Suppressor macrophage treated with lipopolysaccharide for 1 hour (primary cell): ENCODE measurements at regions not wholly inside any gene's neighbourhood (a gene's known extent, or its start where the extent isn't known, plus 50 kb on each side); places are given as distances from the start of the nearest gene placed in this dataset.
A peak's percentile ranks its signal among the peaks of the same experiment; 100 is the strongest.

Experiments used
- DNase-seq, 3 donors: peaks; one replicate each; pipeline ENCODE4 v3.0.0-alpha.2; 2020 to 2022

DNA sequence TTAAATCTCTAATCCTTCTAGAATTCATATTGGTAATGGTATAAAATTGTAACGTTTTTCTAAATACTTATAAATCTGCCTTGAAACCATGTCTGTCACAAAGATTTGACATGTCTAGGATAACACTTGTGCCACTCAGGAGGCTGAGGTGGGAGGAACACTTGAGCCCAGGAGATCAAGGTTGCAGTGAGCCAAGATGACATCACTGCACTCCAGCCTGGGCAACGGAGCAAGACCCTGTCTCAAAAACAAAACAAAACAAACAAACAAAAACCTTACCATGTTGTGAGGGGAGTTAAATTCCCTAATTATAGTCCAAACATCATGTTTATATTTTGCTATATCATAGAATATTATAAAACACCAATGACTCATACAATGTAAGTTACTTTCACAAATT lies 317.5 kb upstream of the SOX5 start:
- DNase-seq, result no peak

DNA sequence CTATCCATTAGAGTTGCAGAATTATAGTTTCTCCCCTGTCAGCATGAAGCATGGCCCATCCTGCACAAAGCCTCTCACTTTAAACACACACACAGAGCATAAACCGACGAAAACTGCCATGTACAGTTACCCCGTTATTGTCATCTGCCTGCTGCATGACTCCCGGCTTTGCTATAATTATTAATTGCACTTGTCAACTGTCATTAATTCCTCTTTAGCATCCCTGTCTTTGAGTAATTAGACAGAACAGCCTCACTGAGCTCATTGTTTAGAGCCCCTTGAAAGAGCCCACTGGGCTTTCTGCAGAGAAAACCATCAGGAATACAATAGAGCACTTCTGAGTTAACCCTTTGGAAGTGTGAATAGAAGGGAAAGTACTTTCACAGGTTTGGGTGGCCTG lies 307.2 kb upstream of the SOX5 start:
- DNase-seq, result no peak

DNA sequence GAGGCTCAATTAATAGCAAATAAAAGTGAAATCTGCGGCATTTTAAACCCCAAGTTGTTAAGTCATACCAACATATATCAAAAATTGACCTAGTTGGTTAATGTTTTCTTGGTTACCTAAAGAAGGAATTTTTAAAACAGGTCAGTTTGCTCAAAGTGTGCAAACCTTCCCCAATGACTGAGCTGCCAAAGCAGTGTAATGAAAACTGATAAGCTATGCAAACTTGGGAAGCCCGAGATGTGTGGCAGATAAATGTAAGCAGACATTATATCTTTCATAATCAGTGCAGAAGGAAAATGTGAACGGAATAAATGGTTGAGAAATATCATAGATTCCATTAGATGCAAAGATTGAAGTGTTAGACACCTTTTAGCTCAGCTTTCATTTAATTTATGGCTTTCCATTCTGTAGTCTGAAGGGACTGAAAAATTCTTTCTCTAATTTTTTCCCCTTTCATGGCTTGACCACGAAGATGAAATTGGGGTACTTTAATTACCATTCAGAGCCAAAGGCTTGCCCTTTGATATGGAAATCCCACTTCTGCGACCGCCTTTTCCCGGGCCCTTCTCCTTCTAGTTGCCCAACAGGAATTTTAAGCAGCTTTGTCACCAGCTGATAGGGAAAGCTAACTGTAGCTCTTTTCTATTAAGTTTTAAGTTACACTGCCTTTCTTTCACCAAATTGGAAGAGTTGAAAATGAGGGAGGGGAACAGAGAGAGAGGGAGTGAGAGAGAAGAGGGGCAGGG lies 306.6 kb upstream of the SOX5 start:
- no peak for DNase-seq

DNA sequence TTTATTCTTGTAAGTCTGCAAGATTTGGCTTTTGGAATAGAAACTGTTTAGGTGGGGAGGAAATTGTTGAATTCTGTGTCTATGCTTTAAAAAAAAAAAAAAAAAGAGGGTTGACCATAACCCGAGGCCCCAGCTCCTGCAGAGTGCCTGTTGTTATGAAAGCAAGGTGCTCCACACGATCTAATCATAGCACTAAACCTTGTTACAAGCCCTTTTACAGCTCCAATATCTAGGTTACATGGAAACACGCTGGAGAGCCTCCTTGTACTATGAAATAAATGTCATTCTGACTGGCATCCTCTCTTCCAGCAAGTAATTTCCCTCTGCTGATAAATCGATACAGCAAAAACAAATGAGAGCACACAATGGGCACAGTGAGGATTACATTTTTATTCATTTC lies 303.1 kb upstream of the SOX5 start:
- no peak for DNase-seq

DNA sequence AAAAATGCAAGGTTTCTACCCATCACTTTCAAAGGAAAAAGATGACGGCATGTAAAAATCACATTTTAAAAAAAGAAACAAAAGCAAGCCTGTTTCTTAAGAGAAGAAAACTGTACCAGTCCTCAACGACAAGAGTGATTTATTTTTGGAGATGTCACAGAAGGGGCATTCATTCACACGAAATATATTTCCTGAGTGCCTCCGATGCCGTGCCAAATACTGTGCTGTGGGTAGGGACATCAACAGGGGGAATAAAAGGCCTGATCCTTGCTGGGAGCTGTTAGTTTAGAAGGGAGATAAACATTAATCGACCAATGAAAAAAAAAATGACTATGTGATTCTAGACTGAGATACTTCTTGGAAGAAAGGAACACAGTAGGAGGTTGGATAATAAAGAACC lies 297.5 kb upstream of the SOX5 start:
- DNase-seq, result no peak

DNA sequence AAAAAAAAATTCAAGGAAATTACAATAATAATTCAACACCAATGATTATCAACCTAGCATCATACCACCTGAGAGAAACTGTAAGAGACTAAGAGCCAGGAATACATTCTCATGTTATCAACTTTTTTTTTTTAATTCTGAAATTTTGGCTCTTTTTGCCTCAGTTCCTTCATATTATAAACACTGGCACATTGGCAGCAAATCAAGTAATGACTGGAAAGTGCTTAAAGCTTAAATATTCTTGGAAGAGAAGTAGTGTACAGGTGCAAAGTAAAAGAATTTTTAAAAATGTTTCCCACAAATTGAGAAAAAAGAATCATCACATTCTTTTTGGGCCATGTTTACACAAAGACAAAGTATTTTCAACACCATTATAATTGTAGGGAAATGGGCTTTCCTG lies 296.9 kb upstream of the SOX5 start:
- no peak for DNase-seq

DNA sequence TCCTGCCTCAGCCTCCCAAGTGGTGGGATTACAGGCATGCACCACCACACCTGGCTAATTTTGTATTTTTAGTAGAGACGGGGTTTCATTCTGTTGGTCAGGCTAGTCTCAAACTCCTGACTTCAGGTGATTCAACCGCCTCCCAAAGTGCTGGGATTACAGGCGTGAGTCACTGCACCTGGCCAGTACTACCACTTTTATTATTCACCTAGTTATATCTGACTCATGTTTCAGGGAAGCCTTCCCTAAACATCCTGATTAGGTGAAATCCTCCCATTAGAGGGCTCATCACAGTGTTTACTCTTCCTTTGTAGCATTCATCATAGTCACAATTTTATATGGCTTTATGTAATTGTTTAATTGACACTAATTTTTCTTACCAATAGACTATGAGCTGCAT lies 295.3 kb upstream of the SOX5 start:
- no peak for DNase-seq

DNA sequence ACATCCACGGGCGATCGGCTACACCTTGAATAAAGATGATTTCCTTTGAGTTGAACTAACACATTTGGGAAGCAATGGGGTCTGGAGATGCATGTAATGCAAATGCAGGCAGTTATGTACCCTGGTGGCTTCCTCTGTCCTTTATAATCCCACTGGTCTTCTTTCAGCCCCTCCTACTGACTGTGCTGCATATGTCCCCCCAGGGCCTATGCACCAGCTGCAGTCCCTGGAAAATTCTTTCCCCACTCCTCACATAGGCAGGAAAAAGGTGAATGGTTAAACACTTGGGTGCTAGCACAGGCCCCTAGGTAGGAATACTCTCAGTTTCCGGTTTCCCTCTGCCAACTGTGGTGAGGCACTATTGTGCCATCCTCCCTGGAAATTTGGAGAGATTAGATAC lies 294.8 kb upstream of the SOX5 start:
- DNase-seq, result no peak

DNA sequence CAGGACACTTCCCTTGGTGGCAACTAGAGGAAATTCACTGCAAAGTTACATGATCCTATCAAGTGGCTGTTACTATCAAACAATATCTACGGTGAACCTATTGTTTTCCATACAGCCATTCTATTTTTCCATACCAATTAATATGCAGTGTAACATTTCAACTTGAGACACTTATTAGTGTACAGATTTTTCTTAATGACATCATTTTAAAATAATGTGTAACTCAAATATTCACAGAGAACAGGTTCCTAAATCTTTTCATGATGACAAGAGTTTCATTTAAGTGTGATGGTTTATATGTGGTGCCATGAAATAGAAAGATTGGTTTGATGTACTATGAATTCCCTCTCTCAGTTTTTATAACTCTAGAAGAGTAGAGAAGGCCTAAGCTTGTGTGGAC lies 291.2 kb upstream of the SOX5 start:
- DNase-seq, result no peak

DNA sequence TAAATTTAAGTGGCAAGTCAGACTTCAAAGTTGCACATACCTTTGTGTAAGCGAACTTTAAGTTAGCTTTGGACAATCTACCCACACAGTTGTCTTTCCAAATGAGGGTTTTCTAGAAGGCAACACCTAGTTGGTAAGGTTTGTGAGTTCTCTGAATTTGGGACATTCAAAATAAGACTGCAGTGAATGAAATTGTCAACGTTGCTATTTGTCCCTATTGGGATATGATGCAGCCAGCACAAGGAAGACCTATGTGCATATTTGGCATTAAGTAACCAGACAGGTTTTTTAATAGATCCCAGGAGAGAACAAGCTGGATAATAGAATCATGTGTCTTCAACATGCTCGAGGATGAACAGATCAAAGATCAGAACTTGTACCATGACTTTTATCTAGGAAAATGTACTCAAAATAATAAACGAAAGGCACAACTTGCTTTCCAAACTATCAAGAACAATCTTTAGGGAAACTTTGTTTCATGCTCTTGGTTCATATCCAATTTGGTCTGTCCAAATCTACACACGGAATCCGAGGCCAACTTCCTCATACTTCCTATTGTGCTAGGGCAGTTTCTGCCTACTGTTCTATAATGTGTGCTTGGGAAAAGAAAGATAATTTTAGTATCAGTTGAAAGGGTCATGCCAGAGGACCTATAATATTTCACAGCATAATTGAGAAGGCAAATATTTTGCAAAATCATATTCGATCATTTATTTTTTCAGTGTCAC lies 284.2 kb upstream of the SOX5 start:
- no peak for DNase-seq

DNA sequence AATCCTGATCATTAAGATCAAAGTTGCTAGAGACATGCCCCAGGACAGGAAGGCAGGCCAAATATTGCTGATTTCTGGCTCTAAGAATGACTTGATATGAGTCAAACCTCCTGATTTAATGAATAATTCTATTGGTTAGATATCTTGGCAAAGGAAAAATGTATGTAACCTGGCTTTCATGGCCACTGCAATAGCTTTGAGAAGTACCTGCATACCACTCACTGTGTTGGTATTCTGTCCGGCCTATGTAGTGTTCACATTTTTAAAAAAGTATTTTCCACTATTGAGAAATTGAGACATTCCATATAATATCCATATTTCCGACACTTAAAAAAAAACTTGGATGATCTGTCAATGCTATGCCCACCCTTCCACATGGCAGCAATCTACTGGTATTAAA lies 283.1 kb upstream of the SOX5 start:
- DNase-seq, result no peak

DNA sequence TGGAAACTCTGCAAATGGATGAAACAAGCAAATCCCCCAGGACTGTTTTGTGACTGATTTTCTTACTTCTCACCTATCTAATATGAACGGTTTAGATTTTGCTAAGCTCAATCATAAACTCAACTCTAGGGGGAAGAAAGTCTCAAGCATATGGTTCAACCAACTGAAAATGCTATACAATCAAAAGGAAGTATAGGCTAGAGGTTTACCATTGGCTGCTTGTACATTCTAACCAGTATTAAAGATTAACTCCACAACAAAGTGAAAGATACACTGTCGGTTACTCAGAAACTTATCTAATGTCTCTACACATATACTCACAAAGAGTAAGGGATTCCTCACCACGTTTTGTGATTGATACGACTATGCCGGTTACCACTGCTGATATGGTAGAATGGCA lies 281.8 kb upstream of the SOX5 start:
- no peak for DNase-seq

DNA sequence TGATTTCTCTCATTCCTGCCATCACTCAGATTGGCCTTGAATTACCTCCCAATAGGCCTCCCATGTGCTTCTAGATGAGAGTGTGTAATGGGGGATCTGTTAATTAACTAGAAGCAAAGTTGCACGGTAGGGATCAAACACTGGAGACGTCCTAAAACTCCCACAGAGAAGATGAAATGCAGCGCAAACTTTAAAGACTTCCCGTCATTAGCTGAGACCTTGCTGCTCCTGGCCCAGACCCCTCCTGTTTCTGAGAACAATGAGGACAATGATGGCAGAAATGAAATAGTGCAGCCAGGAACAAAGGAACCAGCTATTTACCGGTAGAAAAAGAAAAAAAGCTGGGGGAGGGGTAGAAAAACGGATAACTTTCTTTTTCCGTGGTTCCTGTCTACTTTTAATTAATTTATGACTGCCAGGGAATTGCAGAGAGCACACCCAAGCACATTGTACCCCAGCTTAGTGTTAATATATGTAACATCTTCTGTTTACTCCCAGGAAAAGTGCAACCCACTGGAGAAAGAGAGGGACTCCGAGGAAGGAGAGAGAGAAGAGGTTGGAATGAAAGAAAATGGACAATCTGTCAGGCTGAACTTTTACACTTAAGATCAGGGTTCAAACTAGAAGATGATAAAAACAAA lies 280.7 kb upstream of the SOX5 start:
- DNase-seq, result no peak

DNA sequence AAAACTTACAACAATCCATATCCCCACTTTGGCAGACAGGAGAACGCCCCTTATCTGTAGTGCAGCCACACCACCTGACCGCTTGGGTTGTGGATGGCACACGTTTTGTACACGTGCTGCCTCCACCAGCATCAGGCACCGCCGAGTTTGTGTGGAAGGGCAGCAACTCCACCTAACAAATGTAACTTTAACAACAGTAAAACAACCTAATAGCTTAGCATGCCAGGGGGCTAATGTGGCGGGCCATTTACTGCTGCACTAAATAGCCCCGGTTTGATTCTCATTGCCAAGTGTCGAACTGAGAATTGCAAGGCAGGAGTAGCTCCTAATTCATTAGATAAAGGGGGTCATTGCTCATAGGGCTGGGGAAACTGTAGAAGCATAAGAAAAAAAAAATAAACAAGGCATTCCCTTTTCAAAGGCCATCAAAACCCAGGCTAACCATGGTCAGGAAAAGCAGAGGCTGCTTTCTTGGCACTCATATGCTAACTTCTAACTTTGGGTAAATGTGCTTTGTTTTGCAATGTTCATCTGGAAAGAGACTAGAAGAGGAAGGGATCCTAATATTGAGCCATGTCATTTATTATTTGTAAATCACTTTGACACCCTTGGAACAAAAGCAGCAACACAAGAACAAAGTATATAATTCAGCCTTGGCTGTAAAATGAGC lies 279.7 kb upstream of the SOX5 start:
- DNase-seq, result no peak

DNA sequence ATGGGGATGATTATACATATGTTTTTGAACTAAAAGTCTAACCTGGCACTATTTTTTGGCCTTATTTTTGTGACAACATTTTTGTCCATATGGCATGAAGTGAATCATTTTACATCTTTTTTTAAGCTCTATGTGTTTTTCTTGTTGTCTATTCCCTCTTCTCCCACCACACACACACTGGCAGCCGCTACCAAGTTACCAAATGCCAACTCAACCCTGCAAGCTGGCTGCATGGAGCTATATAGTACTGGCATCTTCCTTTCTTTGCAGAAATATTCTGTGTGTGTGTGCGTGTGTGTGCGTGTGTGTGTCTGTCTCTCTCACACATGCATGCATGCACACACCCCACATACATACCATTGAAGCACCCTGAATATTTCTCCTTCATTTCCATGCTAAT lies 278.9 kb upstream of the SOX5 start:
- no peak for DNase-seq

DNA sequence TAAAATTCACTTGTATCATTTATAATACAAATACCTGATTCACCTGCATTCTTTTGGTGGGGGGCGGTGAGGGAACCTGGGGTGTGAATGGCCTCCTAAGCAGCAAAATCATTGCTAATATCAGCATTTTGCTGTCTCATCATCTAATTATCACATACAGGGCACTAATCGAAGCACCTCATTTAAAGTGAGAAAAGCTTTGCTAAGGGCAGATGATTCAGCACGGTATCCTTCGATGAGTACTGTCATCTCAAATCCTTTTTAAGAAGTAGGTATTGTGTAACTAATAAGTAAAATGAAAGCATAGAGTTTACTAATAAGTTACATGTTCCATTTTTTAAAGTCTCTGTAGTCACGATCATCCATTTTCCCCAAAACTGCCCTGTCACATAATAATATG lies 278.1 kb upstream of the SOX5 start:
- DNase-seq, result peak in 2 of 3 donors; percentile 8 to 35

DNA sequence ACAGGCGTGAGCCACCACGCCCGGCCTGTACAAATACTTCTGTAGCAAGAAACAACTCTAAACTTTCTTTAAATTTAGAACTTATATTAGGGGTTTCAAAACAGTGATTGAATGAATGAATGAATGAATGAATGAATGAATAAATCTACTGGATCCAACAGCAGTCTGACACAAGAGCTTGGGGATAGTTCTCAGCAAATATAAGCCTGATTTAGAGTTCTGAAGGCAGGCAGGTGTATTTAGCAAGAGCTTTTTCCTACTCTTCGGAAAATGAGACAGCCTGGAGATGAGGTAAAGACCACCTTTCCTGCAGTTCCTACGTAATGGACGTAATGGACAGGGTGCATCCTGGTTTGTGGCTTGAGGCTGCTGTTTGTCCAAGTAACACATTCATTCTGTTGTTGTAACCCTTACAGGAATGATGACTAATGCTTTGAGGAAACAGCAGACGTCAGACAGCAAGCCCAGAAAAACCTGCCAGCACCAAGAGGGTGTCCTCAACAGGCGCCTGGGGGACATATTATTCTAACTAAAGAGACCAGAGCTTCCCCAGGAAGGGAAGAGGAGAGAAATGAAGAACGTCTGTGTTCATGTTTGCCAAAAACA lies 277.4 kb upstream of the SOX5 start:
- DNase-seq, result peak; percentile 42 to 73 (median 46)

DNA sequence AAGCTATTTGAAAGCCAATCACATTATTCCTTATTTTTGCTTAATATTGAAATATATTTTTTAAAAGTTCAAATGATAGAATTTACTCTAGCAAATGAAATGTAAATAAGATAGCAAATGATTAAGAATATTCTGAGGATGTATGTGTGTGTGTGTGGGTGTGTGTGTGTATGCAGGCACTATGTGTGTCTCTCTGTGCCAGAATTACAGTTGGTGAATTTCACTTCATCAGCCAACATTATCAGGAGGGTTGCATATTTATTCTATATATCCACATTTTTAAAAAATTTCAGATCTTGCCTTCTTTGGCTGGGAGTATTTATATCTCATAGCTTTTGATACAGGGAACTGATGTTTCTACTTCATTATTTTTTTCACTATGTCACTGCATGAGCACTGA lies 274.9 kb upstream of the SOX5 start:
- DNase-seq, result no peak

DNA sequence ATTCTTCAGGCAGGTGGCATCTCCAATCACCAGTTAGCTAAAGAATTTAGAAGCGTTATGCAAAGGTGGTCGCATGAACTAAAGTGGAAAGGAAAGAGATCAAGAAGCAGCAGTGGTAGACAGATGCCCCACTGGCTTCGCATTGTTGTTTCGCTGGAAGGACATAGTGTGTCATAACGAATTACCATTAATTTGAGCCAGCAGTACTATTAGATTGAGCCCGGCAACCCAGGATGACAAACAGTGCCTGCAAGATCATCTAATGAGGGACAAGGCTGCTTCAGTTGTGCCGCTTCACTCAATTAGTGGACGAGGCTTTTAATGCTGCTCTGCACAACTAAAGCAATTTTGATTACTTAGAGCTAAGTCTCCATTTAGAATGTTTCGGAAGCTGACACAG lies 274.5 kb upstream of the SOX5 start:
- no peak for DNase-seq

DNA sequence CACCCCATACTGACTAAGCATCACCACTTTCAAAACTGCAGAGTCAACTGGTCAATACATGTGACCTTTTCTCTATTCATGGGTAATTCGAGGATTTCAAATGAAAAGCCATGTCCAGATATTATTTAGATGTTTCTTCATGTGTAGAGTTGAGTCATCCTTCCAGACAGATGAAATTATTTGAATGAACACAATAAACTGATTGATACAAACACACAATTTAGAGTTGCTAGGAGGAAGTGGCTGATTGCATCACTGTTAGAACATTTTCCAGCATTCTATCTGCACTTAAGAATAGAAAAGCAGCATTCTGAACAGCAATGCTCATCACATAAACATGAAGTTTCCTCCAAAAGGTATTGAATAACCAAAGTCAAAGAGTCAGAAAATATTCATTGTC lies 273.5 kb upstream of the SOX5 start:
- DNase-seq, result peak; percentile 16 to 35 (median 26)

DNA sequence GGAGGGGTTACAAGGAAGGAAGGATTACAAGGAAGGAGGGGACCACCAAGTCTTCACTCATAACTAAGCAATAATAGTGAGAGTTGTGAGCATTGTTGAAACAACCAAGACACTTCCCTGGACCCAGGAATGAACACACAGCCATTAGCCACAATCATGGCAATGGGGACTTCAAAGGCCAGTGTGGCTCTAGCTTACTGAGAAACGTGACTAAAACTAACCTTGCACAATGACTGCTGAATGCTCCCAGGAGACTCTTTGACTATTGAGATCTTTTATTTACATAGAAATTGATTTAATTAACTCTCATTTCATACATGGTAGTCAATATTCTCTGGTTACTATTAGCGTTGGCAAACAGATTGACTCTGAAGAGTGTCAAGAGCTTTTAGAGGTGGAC lies 263.0 kb upstream of the SOX5 start:
- DNase-seq, result no peak

DNA sequence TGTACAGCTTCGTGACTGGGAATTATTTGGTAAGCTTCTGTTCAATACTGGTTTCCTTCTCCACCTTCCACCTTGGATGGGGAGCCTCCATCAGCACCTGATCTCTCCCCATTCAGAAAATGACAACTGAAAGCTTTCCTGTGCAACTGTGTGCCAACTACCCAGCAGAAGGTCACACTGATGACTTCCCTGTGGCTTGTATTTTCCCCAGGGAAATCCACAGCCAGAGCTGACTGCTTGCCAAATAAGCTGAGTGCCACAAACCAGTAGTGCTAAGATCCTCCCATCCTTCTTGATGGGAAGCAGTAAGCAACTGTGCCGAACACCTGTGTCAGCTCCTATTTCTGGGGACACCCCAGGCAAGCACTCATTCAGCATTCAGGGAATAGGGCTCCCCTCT lies 257.2 kb upstream of the SOX5 start:
- no peak for DNase-seq

DNA sequence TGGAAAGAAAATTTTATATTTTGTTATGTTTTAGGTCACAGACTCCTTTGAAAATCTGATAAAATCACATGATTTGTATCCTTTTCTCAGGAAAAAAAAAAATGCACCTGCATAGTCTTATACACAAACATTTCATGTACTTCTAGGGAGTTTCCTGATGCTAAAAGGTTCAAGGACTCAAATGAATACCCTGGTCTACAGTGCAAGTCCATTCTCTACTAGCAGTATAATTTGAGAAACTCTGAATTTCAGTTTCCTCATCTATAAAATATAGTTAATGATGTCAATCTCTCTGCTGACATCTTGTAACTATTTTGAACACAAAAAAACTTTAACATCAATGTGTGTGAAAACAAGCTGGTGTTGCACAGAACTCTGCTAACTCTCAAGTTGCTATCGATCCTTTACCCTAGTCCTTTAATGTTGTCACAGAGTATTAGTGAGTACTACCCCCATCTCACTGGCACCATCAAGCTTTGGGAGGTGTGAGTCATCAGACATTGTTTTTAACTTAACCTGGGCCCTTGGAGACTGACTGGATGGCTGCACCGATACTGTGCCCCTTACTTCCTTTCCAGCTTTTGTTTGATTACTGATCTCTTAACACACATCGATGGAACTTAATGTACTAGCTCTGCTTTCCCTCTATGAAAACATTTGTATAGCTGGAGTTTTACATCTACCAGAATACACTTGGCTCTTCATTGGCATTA lies 251.9 kb upstream of the SOX5 start:
- no peak for DNase-seq
